Loucy (cell line): ENCODE measurements at regions not wholly inside any gene's neighbourhood (a gene's known extent, or its start where the extent isn't known, plus 50 kb on each side); places are given as distances from the start of the nearest gene placed in this dataset.
"Not testable (repeated sequence)": the region's sequence is repeated elsewhere in the genome, so short reads cannot be mapped to it uniquely, and the experiment has no call there.

Experiments
- EZH2phosphoT487 ChIP-seq: fragments of 200-600 bp; IDR thresholded peaks from 2 replicates; pipeline ENCODE4 v1.6.1; 2018; ENCODE audit warnings: antibody characterized with exemption, mild to moderate bottlenecking, moderate library complexity, borderline replicate concordance
- TF ChIP-seq, protein P1 (sequence below): fragments of 200-600 bp; sonication (generic); conservative IDR thresholded peaks from 2 replicates; pipeline ENCODE4 v1.5.1; 2014; ENCODE audit warnings: mild to moderate bottlenecking, antibody characterized with exemption, low read length

DNA sequence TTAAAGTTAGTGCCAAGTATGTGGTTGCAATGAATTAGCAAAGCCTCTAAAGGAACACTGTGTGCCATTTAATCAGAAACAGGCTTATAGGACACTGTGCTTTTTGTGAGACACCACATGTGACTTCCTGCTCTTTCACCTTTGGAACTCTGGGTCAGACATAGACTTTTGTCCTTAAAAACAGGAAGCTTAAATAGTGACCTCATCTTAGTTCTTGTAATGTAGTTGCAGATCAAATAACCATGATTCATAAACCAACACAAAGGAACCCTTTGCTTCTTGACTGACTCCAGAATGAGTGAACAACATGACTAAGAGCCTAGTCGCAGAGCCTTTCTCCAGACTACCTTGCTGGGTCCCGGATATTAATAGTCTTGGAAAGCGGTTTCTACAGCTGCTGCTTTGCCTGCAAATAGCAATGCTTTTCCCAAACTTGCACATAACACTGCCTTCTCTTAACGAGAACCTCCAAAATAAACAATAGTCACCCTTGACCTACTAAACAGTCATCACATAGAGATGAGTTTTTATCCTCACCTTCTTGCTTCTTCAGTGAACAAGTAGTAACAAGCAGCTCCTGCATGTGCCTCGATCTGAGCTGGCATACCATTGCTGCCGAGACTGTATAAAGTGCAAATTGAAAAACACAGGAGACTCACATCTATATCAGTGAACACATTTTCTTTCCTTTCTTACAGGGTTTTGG, 1947.0 kb downstream of the FOXD4L5 start:
- TF ChIP-seq EZH2phosphoT487 = not testable (repeated sequence)
- TF ChIP-seq, protein P1, sequence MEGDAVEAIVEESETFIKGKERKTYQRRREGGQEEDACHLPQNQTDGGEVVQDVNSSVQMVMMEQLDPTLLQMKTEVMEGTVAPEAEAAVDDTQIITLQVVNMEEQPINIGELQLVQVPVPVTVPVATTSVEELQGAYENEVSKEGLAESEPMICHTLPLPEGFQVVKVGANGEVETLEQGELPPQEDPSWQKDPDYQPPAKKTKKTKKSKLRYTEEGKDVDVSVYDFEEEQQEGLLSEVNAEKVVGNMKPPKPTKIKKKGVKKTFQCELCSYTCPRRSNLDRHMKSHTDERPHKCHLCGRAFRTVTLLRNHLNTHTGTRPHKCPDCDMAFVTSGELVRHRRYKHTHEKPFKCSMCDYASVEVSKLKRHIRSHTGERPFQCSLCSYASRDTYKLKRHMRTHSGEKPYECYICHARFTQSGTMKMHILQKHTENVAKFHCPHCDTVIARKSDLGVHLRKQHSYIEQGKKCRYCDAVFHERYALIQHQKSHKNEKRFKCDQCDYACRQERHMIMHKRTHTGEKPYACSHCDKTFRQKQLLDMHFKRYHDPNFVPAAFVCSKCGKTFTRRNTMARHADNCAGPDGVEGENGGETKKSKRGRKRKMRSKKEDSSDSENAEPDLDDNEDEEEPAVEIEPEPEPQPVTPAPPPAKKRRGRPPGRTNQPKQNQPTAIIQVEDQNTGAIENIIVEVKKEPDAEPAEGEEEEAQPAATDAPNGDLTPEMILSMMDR = not testable (repeated sequence)
